Ovary (tissue), 7 donors: ENCODE measurements at regions not wholly inside any gene's neighbourhood (a gene's known extent, or its start where the extent isn't known, plus 50 kb on each side); places are given as distances from the start of the nearest gene placed in this dataset.

Source experiments
- DNase-seq, 5 donors: peaks; one replicate each; pipeline ENCODE4 v3.0.0-alpha.2; 2019 to 2020
- H3K27ac ChIP-seq, 2 donors: fragments of 200-600 bp; one replicate each; pipeline versions ENCODE4 v1.5.1 to v1.8.0; 2019 to 2022
- H3K27me3 ChIP-seq: fragments of 200-600 bp; one replicate; pipeline ENCODE4 v1.8.0; 2022
- H3K36me3 ChIP-seq: fragments of 200-600 bp; sonication (generic); one replicate; pipeline ENCODE4 v1.5.1; 2019
- H3K4me1 ChIP-seq: one replicate; pipeline ENCODE4 v1.8.1; 2013; ENCODE audit warnings: mild to moderate bottlenecking, moderate library complexity; ENCODE audit not compliant: insufficient read depth
- H3K4me3 ChIP-seq: fragments of 200-600 bp; sonication (generic); one replicate; pipeline ENCODE4 v1.5.1; 2017
- H3K9me3 ChIP-seq, 2 donors: fragments of 200-600 bp in 1 of 2; sonication (generic) in 1 of 2; one replicate each; pipeline versions ENCODE4 v1.5.1 to v1.8.1; 2013 to 2019; ENCODE audit warnings: mild to moderate bottlenecking in 1 of 2, moderate library complexity in 1 of 2
- EP300 ChIP-seq: sonication (generic); formaldehyde crosslinking; IDR thresholded peaks from one replicate; pipeline ENCODE4 v1.6.1; 2017; ENCODE audit warnings: antibody characterized with exemption
- POLR2A ChIP-seq: fragments of 450-650 bp; IDR thresholded peaks from one replicate; pipeline ENCODE4 v1.6.1; 2017; ENCODE audit warnings: antibody characterized with exemption, mild to moderate bottlenecking, moderate library complexity
- WGBS, 3 donors: extraction: QIAGEN DNeasy Blood & Tissue Kit in 1 of 3; methylation state at CpG; one replicate each; pipeline versions ENCODE4 v1.1.5 to v1.1.7; 2013 to 2017; 5-methylcytosine and 5-hydroxymethylcytosine counted together
- intact Hi-C, 4 donors: fragments of 100-400 bp; cut with DNase I; formaldehyde crosslinking; loops; one replicate each; pipeline versions ENCODE4 v1.11.0 to v1.15.1; 2022 to 2023
- TF ChIP-seq, protein P1 (sequence below), 3 donors: fragments of 450-650 bp in 2 of 3; fragments of 200-600 bp in 1 of 3; IDR thresholded peaks; one replicate each; pipeline versions ENCODE4 v1.5.1 to v1.8.0; 2016 to 2022; ENCODE audit warnings: antibody characterized with exemption in 3 of 3, mild to moderate bottlenecking in 1 of 3
- donor health status: DM: no; HTN: no; CAD: no; lungs with moderate emphysema.
- donor health status: DM: no; HTN: no; CAD: no.
- donor health status: Bipolar disorder and iron deficiency.
- donor health status: DM: no; HTN: no; CAD: no.
- donor health status: DM: yes; HTN: yes; CAD: no.

DNA sequence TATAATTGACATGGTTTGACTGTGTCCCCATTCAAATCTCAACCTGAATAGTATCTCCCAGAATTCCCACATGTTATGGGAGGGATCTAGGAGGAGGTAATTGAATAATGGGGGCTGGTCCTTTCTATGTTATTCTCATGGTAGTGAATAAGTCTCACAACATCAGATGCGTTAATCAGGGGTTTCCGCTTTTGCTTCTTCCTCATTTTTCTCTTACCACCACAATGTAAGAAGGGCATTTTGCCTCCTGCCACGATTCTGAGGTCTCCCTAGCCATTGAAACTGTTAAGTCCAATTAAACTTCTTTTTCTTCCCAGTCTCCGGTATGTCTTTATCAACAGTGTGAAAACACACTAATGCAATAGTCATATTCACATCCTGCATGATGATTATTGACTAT lies 1073.3 kb upstream of the CDH2 start:
- Histone ChIP-seq H3K4me3 (no peak overlapping the region), H3K4me1 (no peaks in the 10 kb centered on the region), H3K9me3 (no peaks in the 10 kb centered on the region), H3K36me3 (no peaks in the 10 kb centered on the region), H3K27ac (no peak overlapping the region), H3K27me3 (no peaks in the 10 kb centered on the region)
- intact Hi-C loops = no loop called here
- DNase-seq = no peak
- WGBS, 3 donors = 86 to 90% (median 87%) methylated on average over 4 of the region's 4 CpGs
- TF ChIP-seq POLR2A (no peak), EP300 (no peak)
- TF ChIP-seq, protein P1, sequence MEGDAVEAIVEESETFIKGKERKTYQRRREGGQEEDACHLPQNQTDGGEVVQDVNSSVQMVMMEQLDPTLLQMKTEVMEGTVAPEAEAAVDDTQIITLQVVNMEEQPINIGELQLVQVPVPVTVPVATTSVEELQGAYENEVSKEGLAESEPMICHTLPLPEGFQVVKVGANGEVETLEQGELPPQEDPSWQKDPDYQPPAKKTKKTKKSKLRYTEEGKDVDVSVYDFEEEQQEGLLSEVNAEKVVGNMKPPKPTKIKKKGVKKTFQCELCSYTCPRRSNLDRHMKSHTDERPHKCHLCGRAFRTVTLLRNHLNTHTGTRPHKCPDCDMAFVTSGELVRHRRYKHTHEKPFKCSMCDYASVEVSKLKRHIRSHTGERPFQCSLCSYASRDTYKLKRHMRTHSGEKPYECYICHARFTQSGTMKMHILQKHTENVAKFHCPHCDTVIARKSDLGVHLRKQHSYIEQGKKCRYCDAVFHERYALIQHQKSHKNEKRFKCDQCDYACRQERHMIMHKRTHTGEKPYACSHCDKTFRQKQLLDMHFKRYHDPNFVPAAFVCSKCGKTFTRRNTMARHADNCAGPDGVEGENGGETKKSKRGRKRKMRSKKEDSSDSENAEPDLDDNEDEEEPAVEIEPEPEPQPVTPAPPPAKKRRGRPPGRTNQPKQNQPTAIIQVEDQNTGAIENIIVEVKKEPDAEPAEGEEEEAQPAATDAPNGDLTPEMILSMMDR (IDR thresholded peaks at IDR 0.05) = no peak

DNA sequence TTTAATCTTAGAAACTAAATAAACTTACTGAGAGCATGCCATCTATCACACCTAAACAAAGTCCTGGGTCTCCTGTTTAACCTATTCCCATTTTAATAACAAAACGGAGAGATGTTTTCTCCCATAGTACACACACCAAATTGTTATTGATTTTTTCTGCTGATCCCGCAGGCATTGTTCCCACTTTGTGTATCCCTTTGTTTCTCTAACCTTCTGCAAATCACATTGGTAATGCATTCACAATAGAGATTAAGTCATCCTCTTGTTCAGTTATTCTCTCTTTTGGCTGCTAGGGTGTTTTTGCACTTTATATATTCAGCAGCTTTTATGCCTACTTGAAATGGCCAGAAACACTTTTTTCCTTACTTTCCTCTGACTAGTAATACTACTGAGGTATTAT lies 1071.9 kb upstream of the CDH2 start:
- H3K9me3 ChIP-seq = no peaks in the 10 kb centered on the region
- TF ChIP-seq, protein P1 (IDR thresholded peaks at IDR 0.05) = no peak
- TF ChIP-seq POLR2A = no peak
- no peak for TF ChIP-seq EP300
- intact Hi-C loops = no loop called here
- H3K27me3 ChIP-seq = no peaks in the 10 kb centered on the region
- H3K36me3 ChIP-seq = no peaks in the 10 kb centered on the region
- no peak overlapping the region for H3K27ac ChIP-seq
- no peak for DNase-seq
- no peaks in the 10 kb centered on the region for H3K4me1 ChIP-seq
- 69 to 88% (median 82%) methylated on average over 2 of the region's 2 CpGs for WGBS, 3 donors
- no peak overlapping the region for H3K4me3 ChIP-seq

DNA sequence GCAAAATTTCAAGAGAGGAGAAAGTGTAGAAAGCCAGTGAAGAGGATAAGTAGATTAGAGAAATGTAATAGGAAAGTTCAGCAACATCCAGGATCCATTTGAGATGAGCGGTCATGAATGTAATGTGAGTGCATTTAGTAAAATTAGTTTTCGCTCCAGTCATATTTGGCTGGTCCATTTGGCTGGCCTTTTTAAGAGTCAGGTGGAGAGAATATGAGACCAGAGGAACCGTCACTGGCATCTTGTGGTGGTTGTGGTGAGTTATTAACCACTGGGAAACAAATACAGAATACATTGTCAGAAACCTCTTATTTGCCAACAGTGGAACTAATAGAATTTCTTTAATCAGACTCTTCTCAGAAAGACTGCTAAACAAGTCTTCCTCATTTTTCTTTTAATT lies 1064.3 kb upstream of the CDH2 start:
- 87 to 93% (median 91%) methylated on average over 3 of the region's 3 CpGs for WGBS, 3 donors

DNA sequence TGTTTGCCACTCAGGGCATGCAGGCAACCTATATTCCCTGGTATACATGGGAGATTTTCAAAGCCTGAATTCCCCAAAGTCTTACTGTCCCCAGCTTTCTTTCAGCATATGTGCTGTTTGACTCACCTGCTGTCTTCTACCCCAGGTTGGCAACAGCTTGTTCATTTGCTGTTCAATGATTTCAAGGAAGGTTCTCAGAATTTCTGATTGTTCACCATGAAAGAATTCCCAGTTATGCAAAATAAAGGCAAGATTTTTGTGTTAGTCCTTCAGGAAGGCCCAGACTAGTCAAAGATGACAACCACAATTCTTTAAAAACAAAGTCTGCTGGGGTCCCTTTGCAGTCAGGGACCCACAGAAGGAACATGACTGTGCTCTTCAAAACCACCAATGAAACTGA lies 1057.8 kb upstream of the CDH2 start:
- H3K27me3 ChIP-seq = no peaks in the 10 kb centered on the region
- TF ChIP-seq EP300 (no peak), POLR2A (no peak)
- TF ChIP-seq, protein P1 (IDR thresholded peaks at IDR 0.05) = no peak
- no peaks in the 10 kb centered on the region for H3K4me1 ChIP-seq
- H3K4me3 ChIP-seq = no peak overlapping the region
- no peaks in the 10 kb centered on the region for H3K9me3 ChIP-seq
- intact Hi-C loops = loop anchor here in 1 of 4 donors (10.0 kb wide), 2 partner anchors 1120 to 1670 kb away; no protein-coding TSS in a partner anchor
- no peaks in the 10 kb centered on the region for H3K36me3 ChIP-seq
- H3K27ac ChIP-seq = no peak overlapping the region
- DNase-seq = no peak

More for the DNA sequence above, 1064.3 kb upstream of the CDH2 start:
- TF ChIP-seq POLR2A = no peak
- TF ChIP-seq, protein P1 (IDR thresholded peaks at IDR 0.05) = no peak
- no peak for TF ChIP-seq EP300
- Histone ChIP-seq H3K4me3 (no peak overlapping the region), H3K27me3 (no peaks in the 10 kb centered on the region), H3K4me1 (no peaks in the 10 kb centered on the region), H3K9me3 (no peaks in the 10 kb centered on the region), H3K27ac (no peak overlapping the region), H3K36me3 (no peaks in the 10 kb centered on the region)
- intact Hi-C loops = no loop called here
- DNase-seq = no peak

DNA sequence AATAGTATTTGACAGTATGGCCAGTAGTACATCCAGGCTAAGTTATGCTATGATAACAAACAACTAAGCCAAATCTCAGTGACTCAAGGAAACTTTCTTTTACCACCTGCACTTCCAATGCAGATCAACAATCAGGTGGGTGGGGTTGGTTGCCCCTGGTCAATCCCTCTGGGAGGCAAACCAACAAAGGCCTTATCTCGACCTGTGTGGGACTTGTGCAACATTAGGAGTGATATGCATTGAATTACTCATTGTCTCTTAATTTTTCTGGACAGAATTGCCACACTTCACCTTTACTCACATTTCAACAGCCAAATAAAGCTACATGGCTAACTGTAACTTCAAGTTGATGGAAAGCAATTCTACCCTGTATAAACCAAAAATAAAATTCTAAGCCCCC lies 1049.3 kb upstream of the CDH2 start:
- TF ChIP-seq, protein P1 (IDR thresholded peaks at IDR 0.05) = no peak
- TF ChIP-seq EP300 (no peak), POLR2A (no peak)
- no peaks in the 10 kb centered on the region for H3K4me1 ChIP-seq
- H3K9me3 ChIP-seq = no peaks in the 10 kb centered on the region
- no peak overlapping the region for H3K4me3 ChIP-seq
- intact Hi-C loops = no loop called here
- H3K27me3 ChIP-seq = no peaks in the 10 kb centered on the region
- H3K27ac ChIP-seq = no peak overlapping the region
- H3K36me3 ChIP-seq = no peaks in the 10 kb centered on the region
- WGBS, 3 donors = 76 to 88% (median 88%) methylated on average over 1 of the region's 1 CpG
- DNase-seq = no peak
